ENCODE measurements at regions not wholly inside any gene's neighbourhood (a gene's known extent, or its start where the extent isn't known, plus 50 kb on each side); places are given as distances from the start of the nearest gene placed in this dataset.

GRCh38 chr4:32010221-32010620 lies 1290.1 kb downstream of the PCDH7 start:
- TF ChIP-seq CHD4 (IDR thresholded peaks at IDR 0.05; ENCODE audit: borderline replicate concordance): no peak
- TF ChIP-seq CTCF (IDR thresholded peaks at IDR 0.05): no peak
- TF ChIP-seq HDAC2 (IDR thresholded peaks at IDR 0.05): no peak
- no peak for TF ChIP-seq BHLHE40 (IDR thresholded peaks at IDR 0.05; ENCODE audit: low read depth, low read length)
- no peak for TF ChIP-seq MAX (IDR thresholded peaks at IDR 0.05)
- no peak for TF ChIP-seq MYC (IDR thresholded peaks at IDR 0.05; ENCODE audit: borderline replicate concordance, low read length)
- TF ChIP-seq SREBF2 (IDR thresholded peaks at IDR 0.05): no peak
- TF ChIP-seq REST (IDR thresholded peaks at IDR 0.05): no peak
- no peak for TF ChIP-seq RAD21 (conservative IDR thresholded peaks at IDR 0.05 in 1 of 2, IDR thresholded peaks at IDR 0.05 in 1 of 2)
- TF ChIP-seq JUN (IDR thresholded peaks at IDR 0.05): no peak
- TF ChIP-seq JUNB (IDR thresholded peaks at IDR 0.05): no peak
- no peak for TF ChIP-seq USF2 (IDR thresholded peaks at IDR 0.05)
- no peak for TF ChIP-seq TP53 (CRISPR knock-in tag; IDR thresholded peaks at IDR 0.05)
